GM12873 (cell line): ENCODE measurements at regions not wholly inside any gene's neighbourhood (a gene's known extent, or its start where the extent isn't known, plus 50 kb on each side); places are given as distances from the start of the nearest gene placed in this dataset.

ENCODE experiments used
- TF ChIP-seq, protein P1 (sequence below): IDR thresholded peaks from 2 replicates; pipeline ENCODE4 v1.5.1; 2012; ENCODE audit warnings: low read depth, mild to moderate bottlenecking, moderate library complexity, low read length, control low read depth; ENCODE audit not compliant: insufficient read depth; ENCODE audit errors: missing control alignments

DNA sequence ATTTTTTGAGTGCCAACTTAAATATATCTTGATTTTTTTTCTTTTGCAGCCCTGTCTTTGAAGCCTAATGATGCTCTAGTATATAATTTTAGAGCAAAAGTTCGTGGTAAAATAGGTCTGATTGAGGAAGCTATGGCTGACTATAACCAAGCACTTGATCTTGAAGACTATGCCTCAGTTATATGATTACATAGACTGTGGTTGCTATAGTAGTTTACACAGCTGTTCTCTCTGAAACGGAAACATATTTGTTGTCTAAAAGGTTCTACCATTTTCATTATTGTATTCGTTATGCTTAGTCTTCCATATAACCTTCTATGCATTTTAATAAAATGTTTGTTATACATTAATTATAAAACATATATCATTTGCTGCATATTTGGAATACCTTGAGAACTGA is 246.7 kb downstream of the TTC6 start:
- TF ChIP-seq, protein P1, sequence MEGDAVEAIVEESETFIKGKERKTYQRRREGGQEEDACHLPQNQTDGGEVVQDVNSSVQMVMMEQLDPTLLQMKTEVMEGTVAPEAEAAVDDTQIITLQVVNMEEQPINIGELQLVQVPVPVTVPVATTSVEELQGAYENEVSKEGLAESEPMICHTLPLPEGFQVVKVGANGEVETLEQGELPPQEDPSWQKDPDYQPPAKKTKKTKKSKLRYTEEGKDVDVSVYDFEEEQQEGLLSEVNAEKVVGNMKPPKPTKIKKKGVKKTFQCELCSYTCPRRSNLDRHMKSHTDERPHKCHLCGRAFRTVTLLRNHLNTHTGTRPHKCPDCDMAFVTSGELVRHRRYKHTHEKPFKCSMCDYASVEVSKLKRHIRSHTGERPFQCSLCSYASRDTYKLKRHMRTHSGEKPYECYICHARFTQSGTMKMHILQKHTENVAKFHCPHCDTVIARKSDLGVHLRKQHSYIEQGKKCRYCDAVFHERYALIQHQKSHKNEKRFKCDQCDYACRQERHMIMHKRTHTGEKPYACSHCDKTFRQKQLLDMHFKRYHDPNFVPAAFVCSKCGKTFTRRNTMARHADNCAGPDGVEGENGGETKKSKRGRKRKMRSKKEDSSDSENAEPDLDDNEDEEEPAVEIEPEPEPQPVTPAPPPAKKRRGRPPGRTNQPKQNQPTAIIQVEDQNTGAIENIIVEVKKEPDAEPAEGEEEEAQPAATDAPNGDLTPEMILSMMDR, result no peak

DNA sequence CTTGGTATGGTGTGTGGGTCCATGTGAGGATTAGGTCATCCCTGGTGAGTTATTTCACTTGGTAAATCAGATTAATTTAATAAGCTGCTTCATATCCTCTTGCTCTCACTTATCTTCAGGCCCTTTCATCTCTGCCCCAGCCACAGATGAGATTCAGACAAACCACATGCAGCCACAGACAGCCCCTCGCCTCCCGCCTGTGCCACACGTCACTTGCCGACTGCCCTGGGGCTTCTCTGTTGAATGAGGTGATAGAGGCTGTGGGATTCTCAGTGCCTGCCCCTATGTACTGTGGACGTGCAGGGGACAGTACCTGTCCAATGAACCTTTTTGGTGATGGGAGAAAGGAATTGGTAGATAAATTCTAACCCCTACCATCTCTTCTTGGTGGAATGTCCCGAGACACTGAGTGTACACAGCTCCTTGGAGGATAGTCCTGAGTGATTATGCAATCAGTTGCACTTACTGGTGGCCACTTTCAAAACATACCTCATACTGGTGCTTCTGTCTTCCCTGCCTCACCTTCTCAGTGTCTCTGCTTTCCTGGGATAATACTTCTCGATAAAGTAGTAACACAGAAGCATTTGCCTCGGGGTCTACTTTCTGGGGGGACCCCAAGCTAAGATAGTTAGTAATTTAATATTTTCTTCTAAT is 248.7 kb downstream of the TTC6 start:
- TF ChIP-seq, protein P1, result no peak

DNA sequence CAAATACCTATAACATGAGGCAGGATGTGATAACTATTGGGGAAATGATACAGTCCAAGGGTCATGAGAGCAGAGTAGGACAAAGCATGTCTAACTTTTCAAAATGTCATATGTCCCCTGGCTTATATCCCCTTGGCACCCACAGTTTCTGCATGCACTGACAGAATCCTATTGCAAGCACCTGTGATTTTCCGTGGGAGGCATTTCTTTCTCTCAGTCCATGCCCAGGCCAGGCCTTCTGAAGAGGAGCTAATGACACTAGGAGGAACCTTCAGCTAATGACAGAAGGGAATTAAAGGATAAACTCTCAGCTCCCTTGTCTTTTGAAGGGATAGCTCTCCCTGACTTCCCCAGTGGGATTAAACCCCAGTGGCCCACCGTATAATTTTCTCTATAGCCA is 249.2 kb downstream of the TTC6 start:
- TF ChIP-seq, protein P1, result no peak

DNA sequence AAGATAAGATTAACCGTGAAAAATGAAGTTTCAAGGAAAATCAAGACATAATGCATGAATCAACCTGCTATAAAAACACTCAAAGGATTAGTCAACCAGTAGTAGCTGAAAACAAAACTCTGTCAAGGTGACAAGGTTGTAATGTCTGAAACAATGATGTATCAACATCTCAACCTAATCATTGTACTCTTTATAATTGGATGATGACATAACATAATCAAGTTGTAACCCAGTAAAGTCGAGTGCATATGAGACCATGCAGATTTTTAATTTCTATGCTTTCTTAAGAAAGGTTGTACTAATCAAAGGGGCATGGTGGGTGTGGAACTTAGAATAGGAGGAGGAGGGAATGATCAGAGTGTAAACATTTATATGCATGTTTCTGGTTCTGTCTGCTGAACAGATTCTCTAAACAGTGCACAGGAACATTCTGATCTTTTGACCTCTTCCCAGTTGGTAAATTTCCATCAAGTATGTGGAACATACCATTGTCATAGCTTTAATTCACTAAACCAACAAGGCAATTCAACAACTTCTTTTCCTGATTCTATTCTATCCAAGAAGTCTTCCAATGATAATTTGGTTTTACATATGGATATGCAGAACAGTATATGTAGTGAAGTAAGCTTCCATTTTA is 253.7 kb downstream of the TTC6 start:
- TF ChIP-seq, protein P1, result no peak

DNA sequence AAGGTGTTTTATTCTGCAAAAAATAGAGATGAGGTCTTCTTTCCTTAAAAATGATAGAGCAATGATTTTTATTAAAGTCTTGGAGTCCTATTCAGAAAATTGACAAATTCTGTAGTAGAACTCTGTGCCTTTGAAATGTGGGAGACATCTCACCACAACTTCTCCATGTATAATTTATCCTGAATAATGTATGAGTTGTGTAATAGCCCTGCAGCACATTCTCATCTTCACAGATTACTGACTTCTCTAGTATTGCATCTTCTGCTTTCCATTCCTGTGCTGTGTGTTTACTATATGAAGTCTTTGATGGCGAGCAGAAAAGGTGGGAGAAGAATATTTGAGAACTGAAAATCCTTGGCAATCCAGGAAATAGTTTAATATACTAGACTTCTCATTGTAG is 255.6 kb downstream of the TTC6 start:
- TF ChIP-seq, protein P1, result no peak

DNA sequence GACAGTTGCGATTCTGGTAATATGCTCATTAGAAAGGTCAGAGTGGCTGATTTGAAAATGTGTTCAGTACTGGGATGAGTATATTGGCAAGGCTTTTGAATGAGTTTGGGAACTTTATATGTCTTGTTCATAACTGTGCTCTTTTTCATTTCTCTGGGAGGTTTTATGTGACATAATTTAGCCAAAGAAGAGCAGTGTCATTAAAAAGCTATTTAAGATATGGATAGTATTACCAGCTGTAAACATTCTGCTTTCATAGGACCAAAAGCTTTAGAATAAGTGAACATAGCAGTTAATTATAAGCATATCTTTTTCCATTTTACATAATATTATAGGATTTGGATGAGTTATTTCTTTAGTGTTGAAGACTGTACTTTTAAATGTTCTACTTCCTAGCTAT is 260.4 kb downstream of the TTC6 start:
- TF ChIP-seq, protein P1, result no peak

DNA sequence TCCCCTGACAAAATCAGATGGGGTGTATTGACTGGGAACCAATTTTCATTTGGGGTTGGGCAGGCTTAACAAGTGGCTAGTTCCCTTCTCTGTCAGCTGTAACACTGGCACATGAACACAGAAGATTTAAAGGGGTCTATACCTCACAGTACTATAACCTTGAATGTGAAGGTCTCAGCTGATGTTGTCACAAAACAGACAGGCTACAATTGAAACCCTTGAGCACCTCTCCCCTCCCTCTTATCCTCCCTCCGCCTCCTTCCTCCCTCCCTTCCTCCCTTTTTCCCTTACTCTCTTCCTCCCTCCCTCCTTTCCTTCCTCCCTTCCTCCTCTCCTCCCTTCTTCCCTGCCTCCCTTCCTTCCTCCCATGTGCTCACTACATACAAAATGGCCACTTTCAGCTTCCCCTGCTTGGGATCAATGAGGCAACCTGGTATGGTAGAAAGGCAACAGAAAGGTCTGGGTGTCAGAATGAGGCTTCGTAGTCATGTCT is 262.4 kb downstream of the TTC6 start:
- TF ChIP-seq, protein P1, result no peak
